ENCODE measurements at regions not wholly inside any gene's neighbourhood (a gene's known extent, or its start where the extent isn't known, plus 50 kb on each side); places are given as distances from the start of the nearest gene placed in this dataset.

- TF ChIP-seq EZH2 (IDR thresholded peaks at IDR 0.05; ENCODE audit: borderline replicate concordance, low read length) = no peak
- TF ChIP-seq CTCF (IDR thresholded peaks at IDR 0.05; ENCODE audit: low read length) = no peak
These were observed 300.4 kb upstream of the FANCL start for GRCh38 chr2:58541511-58541910.

All from OCI-LY1 (cell line).